A673 (cell line): ENCODE measurements at regions not wholly inside any gene's neighbourhood (a gene's known extent, or its start where the extent isn't known, plus 50 kb on each side); places are given as distances from the start of the nearest gene placed in this dataset.

Source experiments
- CTCF ChIP-seq: fragments of 300-800, 200-600 bp; sonication (generic); conservative IDR thresholded peaks from 2 replicates; pipeline ENCODE4 v1.5.1; 2017; ENCODE audit warnings: low read depth, mild to moderate bottlenecking, antibody characterized with exemption, low read length, moderate library complexity, mixed read lengths
- EZH2 ChIP-seq: fragments of 200-600 bp; sonication (generic); IDR thresholded peaks from 2 replicates; pipeline ENCODE4 v1.6.1; 2017; ENCODE audit warnings: borderline replicate concordance, low read depth, mild to moderate bottlenecking, mixed read lengths, antibody characterized with exemption, low read length; ENCODE audit not compliant: poor library complexity, severe bottlenecking

- TF ChIP-seq CTCF = no peak
- TF ChIP-seq EZH2 = no peak
These were observed 220.5 kb downstream of the FNDC1 start for GRCh38 chr6:159389695-159390094.
